Renal cortex interstitium (tissue), 11 donors: ENCODE measurements at regions not wholly inside any gene's neighbourhood (a gene's known extent, or its start where the extent isn't known, plus 50 kb on each side); places are given as distances from the start of the nearest gene placed in this dataset.

ENCODE experiments used
- DNase-seq, 11 donors: peaks; one replicate each; pipeline ENCODE4 v3.0.0-alpha.2; 2013; ENCODE audit warnings: low read depth in 9 of 11, low spot score in 4 of 11; ENCODE audit errors: extremely low read depth in 1 of 11

DNA sequence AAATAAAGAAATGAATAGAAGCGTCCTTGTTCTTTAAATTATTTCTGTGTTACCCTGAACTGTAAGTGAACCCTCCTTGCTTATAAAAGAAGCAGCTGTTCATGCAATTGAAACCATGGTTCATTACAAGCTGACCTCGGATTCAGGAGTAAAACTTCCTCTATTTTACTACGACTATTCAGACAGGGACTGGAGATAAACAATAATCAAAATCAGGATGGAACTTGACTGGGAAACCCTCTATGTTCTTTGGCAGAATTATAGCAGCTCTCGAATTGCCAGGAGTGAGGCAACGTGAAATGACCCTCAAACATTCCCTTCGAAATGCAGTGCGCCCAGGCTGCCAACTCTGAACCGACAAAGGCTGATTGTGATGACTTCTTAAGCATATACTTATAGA, 172.1 kb downstream of the CYP26A1 start:
- peak in 8 of 11 donors; percentile 10 to 36 (median 16) for DNase-seq

- no peak for DNase-seq
These were observed 175.0 kb downstream of the CYP26A1 start for GRCh38 chr10:93248583-93249227.

- no peak for DNase-seq
These were observed 176.3 kb downstream of the CYP26A1 start for GRCh38 chr10:93250010-93250409.

DNA sequence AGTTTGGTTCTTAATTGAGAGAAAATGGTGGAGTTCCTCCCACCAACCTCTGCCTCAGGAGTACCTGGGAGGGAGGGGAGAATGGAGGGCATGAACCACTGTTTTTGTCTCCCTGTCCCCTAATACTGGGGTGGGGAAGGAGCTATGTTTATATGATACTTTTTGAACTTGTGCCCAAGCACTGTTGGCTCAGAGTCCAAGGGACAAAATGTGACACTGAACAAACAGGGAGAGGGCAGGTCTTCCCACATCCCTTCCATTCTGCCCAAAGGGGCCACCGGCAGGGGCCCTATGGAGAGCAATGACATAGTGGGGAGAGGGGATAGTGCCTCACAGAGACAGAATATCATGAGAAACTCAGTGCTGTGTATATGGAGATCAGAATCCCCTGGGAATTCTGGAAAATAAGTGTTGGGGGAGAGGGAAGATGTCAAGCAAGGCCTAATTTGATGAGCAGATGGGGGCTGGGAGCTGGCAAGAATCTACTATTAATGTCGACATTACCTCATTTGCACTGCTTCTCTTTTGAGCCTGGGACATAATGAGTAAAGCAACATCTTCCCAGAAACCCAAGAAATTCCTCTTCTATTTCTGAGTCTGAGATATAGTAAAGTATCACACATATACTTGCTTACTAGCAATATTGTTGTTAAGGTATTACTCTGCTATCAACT, 180.6 kb downstream of the CYP26A1 start:
- no peak for DNase-seq

DNA sequence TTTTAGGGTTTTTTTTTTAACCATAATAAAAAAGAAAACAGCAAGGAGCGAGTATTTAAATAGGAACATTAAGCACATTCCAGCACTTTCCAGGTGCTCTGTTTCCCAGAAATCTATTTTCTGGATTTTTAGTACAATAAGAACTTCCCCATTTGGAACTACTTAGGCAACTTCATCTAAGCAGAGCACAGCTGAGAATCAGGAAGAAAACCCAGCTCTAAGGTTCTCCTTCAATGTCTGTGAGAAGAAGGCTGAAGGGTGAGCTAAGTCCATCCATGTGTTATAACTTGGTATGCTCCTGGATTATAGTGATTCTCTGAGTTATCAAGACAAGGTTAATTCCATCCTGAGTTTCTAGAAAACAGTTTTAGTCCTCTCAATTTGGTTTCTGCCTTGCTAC, 181.9 kb downstream of the CYP26A1 start:
- DNase-seq: no peak
